NB4 (cell line): ENCODE measurements at regions not wholly inside any gene's neighbourhood (a gene's known extent, or its start where the extent isn't known, plus 50 kb on each side); places are given as distances from the start of the nearest gene placed in this dataset.

Experiments used
- CTCF ChIP-seq: IDR thresholded peaks from one replicate; pipeline ENCODE4 v1.5.1; 2012; ENCODE audit warnings: low read depth, low read length
- MAX ChIP-seq: IDR thresholded peaks from 2 replicates; pipeline ENCODE4 v1.6.1; 2011; ENCODE audit warnings: low read depth, low read length
- POLR2A ChIP-seq: IDR thresholded peaks from 2 replicates; pipeline ENCODE4 v1.6.1; 2011; ENCODE audit warnings: mild to moderate bottlenecking; ENCODE audit not compliant: insufficient read length; ENCODE audit errors: extremely low read depth

GRCh38 chr16:11478431-11479119, 108.1 kb downstream of the LITAF start:
- TF ChIP-seq CTCF = no peak
- TF ChIP-seq POLR2A = no peak
- no peak for TF ChIP-seq MAX
